SK-N-MC (cell line): ENCODE measurements at regions not wholly inside any gene's neighbourhood (a gene's known extent, or its start where the extent isn't known, plus 50 kb on each side); places are given as distances from the start of the nearest gene placed in this dataset.

Experiments
- EZH2 ChIP-seq: fragments of 200-600 bp; sonication (generic); IDR thresholded peaks from one replicate; pipeline ENCODE4 v1.6.1; 2017; ENCODE audit warnings: antibody characterized with exemption
- FOXP2 ChIP-seq: optimal IDR thresholded peaks from 2 replicates; pipeline ENCODE3; 2011; ENCODE audit warnings: mild to moderate bottlenecking, moderate library complexity; ENCODE audit not compliant: insufficient read depth; ENCODE audit errors: extremely low read length, control extremely low read depth
- POLR2AphosphoS5 ChIP-seq: IDR thresholded peaks from 2 replicates; pipeline ENCODE4 v1.6.1; 2012; ENCODE audit warnings: mild to moderate bottlenecking, low read depth, low read length, borderline replicate concordance

GRCh38 chr11:129590030-129590752, 214.5 kb downstream of the BARX2 start:
- TF ChIP-seq EZH2 = no peak
- TF ChIP-seq POLR2AphosphoS5 = no peak
- TF ChIP-seq FOXP2 = no peak
